ENCODE measurements at regions not wholly inside any gene's neighbourhood (a gene's known extent, or its start where the extent isn't known, plus 50 kb on each side); places are given as distances from the start of the nearest gene placed in this dataset.

- DNase-seq: no peak
These were observed 975.1 kb downstream of the NSUN3 start for GRCh38 chr3:95037927-95038326.

- DNase-seq: no peak
These were observed 981.2 kb downstream of the NSUN3 start for GRCh38 chr3:95044101-95044500.

GRCh38 chr3:95048564-95048963, 985.7 kb downstream of the NSUN3 start:
- no peak for DNase-seq

GRCh38 chr3:95049841-95050240, 987.0 kb downstream of the NSUN3 start:
- DNase-seq: no peak

GRCh38 chr3:95055288-95055687, 992.4 kb downstream of the NSUN3 start:
- DNase-seq: no peak

- no peak for DNase-seq
These were observed 1019.3 kb downstream of the NSUN3 start for GRCh38 chr3:95082191-95082590.

- no peak for DNase-seq
These were observed 1021.9 kb downstream of the NSUN3 start for GRCh38 chr3:95084738-95085137.

- DNase-seq: no peak
These were observed 1025.6 kb downstream of the NSUN3 start for GRCh38 chr3:95088464-95088863.

- no peak for DNase-seq
These were observed 1034.6 kb downstream of the NSUN3 start for GRCh38 chr3:95097493-95097892.

- no peak for DNase-seq
These were observed 1058.1 kb downstream of the NSUN3 start for GRCh38 chr3:95120921-95121320.

- DNase-seq: no peak
These were observed 1060.2 kb downstream of the NSUN3 start for GRCh38 chr3:95123104-95123503.

- DNase-seq: no peak
These were observed 1072.0 kb downstream of the NSUN3 start for GRCh38 chr3:95134693-95135413.

- DNase-seq: no peak
These were observed 1085.2 kb downstream of the NSUN3 start for GRCh38 chr3:95148107-95148506.

GRCh38 chr3:95151590-95151989, 1088.7 kb downstream of the NSUN3 start:
- no peak for DNase-seq

GRCh38 chr3:95154766-95155165, 1091.9 kb downstream of the NSUN3 start:
- no peak for DNase-seq

GRCh38 chr3:95162794-95163193, 1099.9 kb downstream of the NSUN3 start:
- DNase-seq: no peak

GRCh38 chr3:95167748-95168147, 1104.9 kb downstream of the NSUN3 start:
- no peak for DNase-seq

- no peak for DNase-seq
These were observed 1105.7 kb downstream of the NSUN3 start for GRCh38 chr3:95168526-95168925.

- DNase-seq: no peak
These were observed 1109.5 kb downstream of the NSUN3 start for GRCh38 chr3:95172164-95172943.

GRCh38 chr3:95177096-95177495, 1114.2 kb downstream of the NSUN3 start:
- no peak for DNase-seq

- DNase-seq: no peak
These were observed 1121.2 kb downstream of the NSUN3 start for GRCh38 chr3:95184038-95184437.

- no peak for DNase-seq
These were observed 1126.5 kb downstream of the NSUN3 start for GRCh38 chr3:95189348-95189747.

- no peak for DNase-seq
These were observed 1134.8 kb downstream of the NSUN3 start for GRCh38 chr3:95197661-95198060.

- no peak for DNase-seq
These were observed 1137.5 kb downstream of the NSUN3 start for GRCh38 chr3:95200384-95200783.

GRCh38 chr3:95210878-95211277, 1148.0 kb downstream of the NSUN3 start:
- DNase-seq: no peak

Data from activated CD4-positive, alpha-beta T cell treated with anti-CD3 and anti-CD28 coated beads for 1 hour (primary cell).